MCF 10A (cell line): ENCODE measurements at regions not wholly inside any gene's neighbourhood (a gene's known extent, or its start where the extent isn't known, plus 50 kb on each side); places are given as distances from the start of the nearest gene placed in this dataset.

Experiments
- BruUV-seq: library from RNA; stranded (reverse); fragments of 400-500 nt; replicated peaks from 2 replicates; lab custom pipeline; 2021; lab: Mats Ljungman, UMichigan
- CTCF ChIA-PET: fragments of 300-600 bp; sonication (Branson Sonifier 250); formaldehyde crosslinking; extraction: SDS; loops from one replicate; lab custom pipeline; 2021; ENCODE audit warnings: antibody characterized with exemption, inconsistent platforms; lab: Yijun Ruan, JAX
- POLR2A ChIA-PET: fragments of 300-600, 350-650 bp; sonication (Branson Sonifier 250); formaldehyde crosslinking; extraction: SDS; loops from one replicate; lab custom pipeline; 2020; ENCODE audit warnings: antibody characterized with exemption, inconsistent platforms; lab: Yijun Ruan, JAX
- DNase-seq: peaks from one replicate; pipeline ENCODE4 v3.0.0-alpha.2; 2018; ENCODE audit not compliant: unreplicated experiment
- H3K27ac Mint-ChIP-seq: one replicate; pipeline ENCODE4 v1.8.0; 2022; ENCODE audit warnings: mild to moderate bottlenecking, low read depth, mixed read lengths; ENCODE audit not compliant: unreplicated experiment
- H3K27me3 Mint-ChIP-seq: one replicate; pipeline ENCODE4 v1.8.0; 2022; ENCODE audit warnings: mixed read lengths; ENCODE audit not compliant: insufficient read depth, unreplicated experiment
- H3K36me3 Mint-ChIP-seq: one replicate; pipeline ENCODE4 v1.8.0; 2022; ENCODE audit warnings: mild to moderate bottlenecking, moderate library complexity, mixed read lengths; ENCODE audit not compliant: insufficient read depth, unreplicated experiment
- H3K4me1 Mint-ChIP-seq: one replicate; pipeline ENCODE4 v1.8.0; 2022; ENCODE audit warnings: mixed read lengths; ENCODE audit not compliant: insufficient read depth, unreplicated experiment
- H3K4me3 Mint-ChIP-seq: one replicate; pipeline ENCODE4 v1.8.0; 2022; ENCODE audit warnings: mild to moderate bottlenecking, moderate library complexity, mixed read lengths; ENCODE audit not compliant: unreplicated experiment
- H3K9me3 Mint-ChIP-seq: one replicate; pipeline ENCODE4 v1.8.0; 2022; ENCODE audit warnings: mixed read lengths; ENCODE audit not compliant: unreplicated experiment
- CTCF ChIP-seq: fragments of 200-600 bp; IDR thresholded peaks from one replicate; pipeline ENCODE4 v1.8.0; 2022; ENCODE audit warnings: antibody characterized with exemption, mild to moderate bottlenecking; ENCODE audit not compliant: unreplicated experiment
- intact Hi-C: fragments of 100-400 bp; cut with micrococcal nuclease; formaldehyde crosslinking; loops from 2 replicates; pipeline ENCODE4 v1.14.1; 2022

GRCh38 chr12:13489246-13489645 is 292.7 kb downstream of the EMP1 start:
- Mint-ChIP-seq H3K27ac (no peak overlapping the region), H3K9me3 (no peaks in the 10 kb centered on the region), H3K36me3 (no peaks in the 10 kb centered on the region), H3K4me3 (no peak overlapping the region), H3K27me3 (peaks cover 22% of the 10 kb centered on the region), H3K4me1 (no peaks in the 10 kb centered on the region)
- BruUV-seq: no TSS peak
- TF ChIP-seq CTCF: no peak
- ChIA-PET CTCF (no interaction called here), POLR2A (no interaction called here)
- DNase-seq: no peak
- intact Hi-C loops: no loop called here

GRCh38 chr12:13487326-13487725 is 290.8 kb downstream of the EMP1 start:
- no peak for DNase-seq
- no TSS peak for BruUV-seq
- no peaks in the 10 kb centered on the region for H3K9me3 Mint-ChIP-seq
- no peak overlapping the region for H3K27ac Mint-ChIP-seq
- ChIA-PET CTCF (interaction anchor here (0.6 to 1.2 kb wide), 3 partner anchors 48 to 169 kb away, joined by 3 read pairs; no protein-coding TSS in a partner anchor), POLR2A (interaction anchor here (0.7 kb wide), 1 partner anchor 57 kb away, joined by 3 read pairs; no protein-coding TSS in a partner anchor)
- intact Hi-C loops: no loop called here
- no peak for TF ChIP-seq CTCF
- H3K4me1 Mint-ChIP-seq: no peaks in the 10 kb centered on the region
- no peaks in the 10 kb centered on the region for H3K36me3 Mint-ChIP-seq
- peaks cover 18% of the 10 kb centered on the region for H3K27me3 Mint-ChIP-seq
- no peak overlapping the region for H3K4me3 Mint-ChIP-seq

GRCh38 chr12:13486794-13487193 is 290.3 kb downstream of the EMP1 start:
- Mint-ChIP-seq H3K9me3 (no peaks in the 10 kb centered on the region), H3K27me3 (peaks cover 13% of the 10 kb centered on the region), H3K4me1 (no peaks in the 10 kb centered on the region), H3K36me3 (no peaks in the 10 kb centered on the region), H3K27ac (no peak overlapping the region), H3K4me3 (no peak overlapping the region)
- POLR2A ChIA-PET: interaction anchor here (0.7 kb wide), 1 partner anchor 11 kb away, joined by 5 read pairs; no protein-coding TSS in a partner anchor
- intact Hi-C loops: no loop called here
- TF ChIP-seq CTCF: no peak
- CTCF ChIA-PET: interaction anchor here (1.2 kb wide), 1 partner anchor 49 kb away, joined by 3 read pairs; no protein-coding TSS in a partner anchor
- no peak for DNase-seq
- no TSS peak for BruUV-seq

GRCh38 chr12:13478650-13479181 is 282.2 kb downstream of the EMP1 start:
- no TSS peak for BruUV-seq
- Mint-ChIP-seq H3K4me1 (no peaks in the 10 kb centered on the region), H3K27me3 (peaks cover 20% of the 10 kb centered on the region), H3K4me3 (no peak overlapping the region), H3K9me3 (no peaks in the 10 kb centered on the region), H3K27ac (no peak overlapping the region), H3K36me3 (no peaks in the 10 kb centered on the region)
- no peak for DNase-seq
- POLR2A ChIA-PET: interaction anchor here (0.7 kb wide), 1 partner anchor 628 kb away, joined by 3 read pairs; no protein-coding TSS in a partner anchor
- no peak for TF ChIP-seq CTCF
- CTCF ChIA-PET: interaction anchor here (1.0 kb wide), 1 partner anchor 201 kb away, joined by 4 read pairs; no protein-coding TSS in a partner anchor
- intact Hi-C loops: no loop called here
